ENCODE measurements at regions not wholly inside any gene's neighbourhood (a gene's known extent, or its start where the extent isn't known, plus 50 kb on each side); places are given as distances from the start of the nearest gene placed in this dataset.

DNA sequence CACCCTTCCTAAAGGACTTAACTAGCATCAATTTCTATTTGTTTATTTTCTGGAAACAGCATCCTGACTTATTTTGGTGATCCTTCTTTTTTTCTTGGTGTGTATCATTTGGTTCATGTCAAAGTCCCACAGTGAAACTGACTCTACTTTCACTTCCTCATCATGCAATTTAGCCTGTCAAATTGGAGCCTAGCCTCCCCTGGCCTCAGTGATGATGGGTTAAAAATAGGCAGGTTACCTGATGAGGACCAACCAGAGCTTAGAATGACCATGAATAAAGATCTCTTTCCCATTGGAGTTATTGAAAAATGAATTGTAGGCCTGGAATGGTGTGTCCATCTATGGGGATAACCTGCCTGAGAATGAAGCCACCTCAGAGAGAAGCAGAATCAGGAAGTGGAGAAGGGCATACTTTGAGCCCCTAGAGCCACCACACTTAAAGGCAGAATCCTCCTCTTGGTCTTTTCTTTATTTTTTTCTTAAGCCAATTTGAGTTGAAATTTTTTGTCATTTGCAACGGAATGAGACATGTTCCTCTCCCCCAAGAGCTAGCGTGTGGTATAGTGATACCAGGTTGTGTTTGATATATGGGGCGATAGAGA, 105.6 kb downstream of the BTBD3 start:
- TF ChIP-seq, protein P1, sequence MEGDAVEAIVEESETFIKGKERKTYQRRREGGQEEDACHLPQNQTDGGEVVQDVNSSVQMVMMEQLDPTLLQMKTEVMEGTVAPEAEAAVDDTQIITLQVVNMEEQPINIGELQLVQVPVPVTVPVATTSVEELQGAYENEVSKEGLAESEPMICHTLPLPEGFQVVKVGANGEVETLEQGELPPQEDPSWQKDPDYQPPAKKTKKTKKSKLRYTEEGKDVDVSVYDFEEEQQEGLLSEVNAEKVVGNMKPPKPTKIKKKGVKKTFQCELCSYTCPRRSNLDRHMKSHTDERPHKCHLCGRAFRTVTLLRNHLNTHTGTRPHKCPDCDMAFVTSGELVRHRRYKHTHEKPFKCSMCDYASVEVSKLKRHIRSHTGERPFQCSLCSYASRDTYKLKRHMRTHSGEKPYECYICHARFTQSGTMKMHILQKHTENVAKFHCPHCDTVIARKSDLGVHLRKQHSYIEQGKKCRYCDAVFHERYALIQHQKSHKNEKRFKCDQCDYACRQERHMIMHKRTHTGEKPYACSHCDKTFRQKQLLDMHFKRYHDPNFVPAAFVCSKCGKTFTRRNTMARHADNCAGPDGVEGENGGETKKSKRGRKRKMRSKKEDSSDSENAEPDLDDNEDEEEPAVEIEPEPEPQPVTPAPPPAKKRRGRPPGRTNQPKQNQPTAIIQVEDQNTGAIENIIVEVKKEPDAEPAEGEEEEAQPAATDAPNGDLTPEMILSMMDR (IDR thresholded peaks at IDR 0.05; ENCODE audit: low read depth, low read length): no peak
- H3K4me3 ChIP-seq (ENCODE audit: low read depth, low read length): no peak overlapping the region

DNA sequence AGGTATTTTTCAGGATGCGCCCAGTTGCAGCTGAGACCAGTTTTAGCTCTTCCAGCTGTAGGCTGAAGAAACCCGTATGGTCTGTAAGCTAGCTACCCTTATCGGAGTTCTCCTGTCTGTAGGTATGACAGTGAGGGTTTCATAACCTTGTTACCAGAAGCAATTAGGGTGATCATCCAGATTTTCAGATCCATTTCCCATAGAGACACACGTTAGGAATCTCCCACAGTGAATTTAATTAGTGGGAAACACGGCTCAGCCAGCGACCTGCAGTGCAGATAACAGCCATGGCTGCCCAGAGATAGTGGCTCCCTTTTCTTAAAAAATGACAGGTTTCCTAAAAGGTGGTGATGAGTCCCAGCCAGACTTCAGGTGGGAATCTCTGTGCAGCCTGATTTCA, 111.1 kb downstream of the BTBD3 start:
- no peak overlapping the region for H3K4me3 ChIP-seq (ENCODE audit: low read depth, low read length)
- TF ChIP-seq, protein P1 (IDR thresholded peaks at IDR 0.05; ENCODE audit: low read depth, low read length): no peak

DNA sequence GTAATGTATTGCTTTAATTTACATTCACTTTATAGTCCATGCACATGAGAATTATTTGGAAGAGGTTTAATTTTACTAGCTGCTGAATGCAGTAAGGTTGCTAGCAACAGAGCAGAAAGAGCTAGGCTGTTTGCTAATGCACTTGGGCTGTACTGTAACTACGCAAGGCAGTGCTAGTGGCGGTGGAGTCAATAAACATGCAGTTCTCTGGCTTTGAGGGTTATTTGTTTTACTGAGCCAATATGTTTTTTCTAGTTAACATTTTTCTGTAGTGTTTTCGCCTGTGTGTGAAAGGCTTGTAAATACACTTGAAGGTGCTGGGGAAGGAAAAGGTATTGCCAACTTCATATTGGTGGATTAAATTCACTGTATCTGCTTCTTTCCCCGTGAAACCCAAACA, 112.8 kb downstream of the BTBD3 start:
- TF ChIP-seq, protein P1 (IDR thresholded peaks at IDR 0.05; ENCODE audit: low read depth, low read length): no peak

DNA sequence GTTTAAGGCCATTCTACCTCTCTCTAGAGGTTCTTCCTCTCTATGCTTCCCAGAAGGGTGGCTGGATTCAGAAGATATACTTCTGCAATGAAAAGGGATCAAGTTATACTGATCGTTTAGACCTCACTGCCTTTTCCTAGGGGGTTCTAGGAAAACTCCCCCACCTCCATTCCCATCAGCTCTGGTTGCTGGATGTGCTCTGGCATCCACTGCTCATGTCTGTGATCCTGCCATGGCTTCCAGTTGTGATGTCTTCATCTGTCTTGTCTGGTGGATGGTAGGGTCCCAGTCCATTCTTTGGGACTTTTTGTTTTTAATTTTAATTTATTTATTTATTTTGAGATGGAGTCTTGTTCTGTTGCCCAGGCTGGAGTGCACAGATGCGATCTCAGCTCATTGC, 118.4 kb downstream of the BTBD3 start:
- TF ChIP-seq, protein P1 (IDR thresholded peaks at IDR 0.05; ENCODE audit: low read depth, low read length): no peak
- no peak overlapping the region for H3K4me3 ChIP-seq (ENCODE audit: low read depth, low read length)

More for the DNA sequence above, 112.8 kb downstream of the BTBD3 start:
- no peak overlapping the region for H3K4me3 ChIP-seq (ENCODE audit: low read depth, low read length)

DNA sequence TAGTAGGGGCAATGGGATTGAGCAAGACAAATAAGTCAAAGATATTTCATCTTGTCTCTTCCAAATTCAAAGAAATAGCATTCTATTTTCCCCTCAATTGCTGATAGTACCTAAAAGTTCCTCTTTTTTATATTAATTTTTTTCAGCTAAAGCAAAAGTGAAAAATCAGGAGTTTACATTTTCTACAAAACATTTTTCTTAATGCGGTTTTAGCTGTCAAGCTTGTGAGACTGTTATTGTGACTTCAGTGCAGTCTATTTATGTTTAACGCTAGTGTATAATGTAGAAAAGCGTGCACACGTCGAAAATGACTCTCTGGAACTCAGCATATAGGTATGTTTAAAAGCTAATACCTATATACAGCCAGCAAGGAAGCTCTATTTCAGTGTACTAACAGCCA, 119.8 kb downstream of the BTBD3 start:
- TF ChIP-seq, protein P1 (IDR thresholded peaks at IDR 0.05; ENCODE audit: low read depth, low read length): no peak

DNA sequence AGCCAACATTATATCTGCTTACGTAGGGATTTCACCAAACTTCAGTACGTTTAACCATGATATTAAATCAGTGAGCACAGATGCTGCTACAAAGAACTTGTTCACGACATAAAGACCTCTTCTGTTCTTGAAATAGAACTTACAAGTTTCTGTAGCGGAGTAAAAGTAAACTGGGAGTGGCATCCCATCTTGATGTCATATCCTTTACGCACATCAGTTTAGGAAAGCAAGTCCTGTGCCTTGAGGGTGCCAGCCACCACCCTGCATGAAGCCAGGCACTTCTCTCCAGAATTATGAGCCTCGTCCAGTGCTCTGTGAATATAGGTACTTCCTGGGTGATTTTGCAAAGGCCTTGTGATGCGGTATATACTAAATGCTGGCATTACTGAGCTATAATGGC, 122.6 kb downstream of the BTBD3 start:
- TF ChIP-seq, protein P1 (IDR thresholded peaks at IDR 0.05; ENCODE audit: low read depth, low read length): no peak
- no peak overlapping the region for H3K4me3 ChIP-seq (ENCODE audit: low read depth, low read length)

More for the DNA sequence above, 119.8 kb downstream of the BTBD3 start:
- no peak overlapping the region for H3K4me3 ChIP-seq (ENCODE audit: low read depth, low read length)

DNA sequence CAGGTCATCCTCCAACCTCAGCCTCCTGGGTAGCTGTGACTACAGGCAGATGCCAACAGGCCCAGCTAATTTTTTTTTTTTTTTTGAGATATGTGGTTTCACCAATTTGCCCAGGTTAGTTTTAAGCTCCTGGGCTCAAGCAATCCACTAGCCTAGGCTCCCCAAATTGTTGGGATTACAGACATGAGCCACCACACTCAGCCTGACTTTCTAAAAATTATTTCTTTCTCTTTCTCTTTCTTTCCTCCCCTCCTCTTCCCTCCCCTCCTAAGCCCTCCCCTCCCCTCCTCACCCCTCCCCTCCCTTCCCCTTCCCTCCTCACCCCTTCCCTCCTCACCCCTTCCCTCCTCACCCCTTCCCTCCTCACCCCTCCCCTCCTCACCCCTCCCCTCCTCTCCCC, 127.3 kb downstream of the BTBD3 start:
- TF ChIP-seq, protein P1 (IDR thresholded peaks at IDR 0.05; ENCODE audit: low read depth, low read length): no peak
- no peak overlapping the region for H3K4me3 ChIP-seq (ENCODE audit: low read depth, low read length)
